K562 (cell line): ENCODE measurements at regions not wholly inside any gene's neighbourhood (a gene's known extent, or its start where the extent isn't known, plus 50 kb on each side); places are given as distances from the start of the nearest gene placed in this dataset.

Experiments used
- ATAC-seq: fragments of 200-7000 bp; cut with Tn5 transposase; 3 replicates; pipeline ENCODE4 v1.9.1; 2020; ENCODE audit warnings: moderate library complexity
- BruUV-seq: library from RNA; stranded (reverse); fragments of 400-500 nt; replicated peaks from 2 replicates; lab custom pipeline; 2021; lab: Mats Ljungman, UMichigan
- CTCF ChIA-PET: fragments of 300-600 bp; formaldehyde crosslinking; extraction: SDS; loops from one replicate; lab custom pipeline; 2021; ENCODE audit warnings: low intra/inter-chr PET ratio; lab: Yijun Ruan, JAX
- POLR2A ChIA-PET: fragments of 300-600, 350-650 bp; sonication (Branson Sonifier 250); formaldehyde crosslinking; extraction: SDS; loops from one replicate; lab custom pipeline; 2021; ENCODE audit warnings: antibody characterized with exemption, inconsistent platforms; lab: Yijun Ruan, JAX
- DNase-seq, 4 experiments: peaks; one replicate each; pipeline versions ENCODE4 v3.0.0 to v3.0.0-alpha.2; 2011 to 2018; ENCODE audit warnings: low spot score in 3 of 4, mixed read lengths in 3 of 4; ENCODE audit errors: extremely low read depth in 1 of 4
- FAIRE-seq: peaks from 2 replicates; lab custom pipeline; 2011; peaks lifted over from hg19 to GRCh38; lab: Jason Lieb, UNC
- H2AFZ ChIP-seq: 2 replicates; pipeline ENCODE4 v1.6.0; 2011; ENCODE audit warnings: low read depth, low read length, control low read depth, inconsistent platforms
- H3K27ac ChIP-seq: fragments of 200-600 bp; 3 replicates; pipeline ENCODE4 v1.8.0; 2011; ENCODE audit warnings: low read depth, mild to moderate bottlenecking, control low read depth, inconsistent platforms, low read length, moderate library complexity, mixed read lengths; ENCODE audit errors: extremely low read depth
- H3K27me3 ChIP-seq, 2 experiments: fragments of 300-600 bp in 1 of 2; 2 replicates in 1 of 2; 3 replicates in 1 of 2; pipeline versions ENCODE4 v1.6.0 to v1.8.0; 2011; ENCODE audit warnings: inconsistent platforms in 2 of 2, low read length in 2 of 2, mild to moderate bottlenecking in 1 of 2, mixed read lengths in 1 of 2, moderate library complexity in 1 of 2; ENCODE audit not compliant: control insufficient read depth in 2 of 2, insufficient read depth in 2 of 2
- H3K36me3 ChIP-seq: fragments of 300-600 bp; 3 replicates; pipeline ENCODE4 v1.8.0; 2011; ENCODE audit warnings: mild to moderate bottlenecking, low read length, inconsistent platforms; ENCODE audit not compliant: control insufficient read depth, insufficient read depth
- H3K4me1 ChIP-seq, 2 experiments: fragments of 200-600 bp in 1 of 2; replicated peaks in 1 of 2; 2 replicates in 1 of 2; 3 replicates in 1 of 2; pipeline versions ENCODE4 v1.5.1 to v1.8.0; 2011; ENCODE audit warnings: inconsistent platforms in 2 of 2, low read length in 2 of 2, mild to moderate bottlenecking in 1 of 2, mixed read lengths in 1 of 2, moderate library complexity in 1 of 2; ENCODE audit not compliant: control insufficient read depth in 2 of 2, insufficient read depth in 2 of 2
- H3K4me2 ChIP-seq: 2 replicates; pipeline ENCODE4 v1.6.1; 2011; ENCODE audit warnings: low read length, control low read depth, inconsistent platforms, mixed read lengths; ENCODE audit not compliant: insufficient read depth
- H3K4me3 ChIP-seq: fragments of 200-600 bp; sonication (generic), shearing (Covaris generic); 2 replicates; pipeline ENCODE4 v1.5.1; 2016; ENCODE audit warnings: control low read depth, inconsistent platforms
- H3K79me2 ChIP-seq: fragments of 200-600 bp; 3 replicates; pipeline ENCODE4 v1.8.0; 2011; ENCODE audit warnings: low read length, inconsistent platforms; ENCODE audit not compliant: control insufficient read depth, insufficient read depth
- H3K9ac ChIP-seq, 2 experiments: 2 replicates each; pipeline versions ENCODE4 v1.6.0 to v1.6.1; 2011; ENCODE audit warnings: low read depth in 2 of 2, low read length in 2 of 2, control low read depth in 1 of 2, inconsistent platforms in 1 of 2, mild to moderate bottlenecking in 1 of 2, mixed read lengths in 1 of 2; ENCODE audit not compliant: insufficient read depth in 1 of 2
- H3K9me1 ChIP-seq: one replicate; pipeline ENCODE4 v1.6.0; 2011; ENCODE audit warnings: inconsistent platforms, mild to moderate bottlenecking, low read length, moderate library complexity; ENCODE audit not compliant: control insufficient read depth, insufficient read depth
- H3K9me3 ChIP-seq: replicated peaks from 2 replicates; pipeline ENCODE4 v1.5.1; 2011; ENCODE audit warnings: low read depth, low read length, inconsistent platforms; ENCODE audit not compliant: control insufficient read depth, insufficient read depth
- H4K20me1 ChIP-seq: replicated peaks from 2 replicates; pipeline ENCODE4 v1.6.1; 2011; ENCODE audit warnings: low read length, inconsistent platforms, mixed read lengths; ENCODE audit not compliant: control insufficient read depth, insufficient read depth
- ADNP ChIP-seq: fragments of 200-800 bp; sonication (Bioruptor generic); IDR thresholded peaks from 2 replicates; pipeline ENCODE4 v1.6.1; 2016; ENCODE audit warnings: missing genetic modification characterization, missing compliant biosample characterization
- CTBP1 ChIP-seq: fragments of 450-650 bp; IDR thresholded peaks from 2 replicates; pipeline ENCODE4 v1.6.1; 2016; ENCODE audit warnings: borderline replicate concordance
- ILF3 ChIP-seq: fragments of 450-650 bp; IDR thresholded peaks from 2 replicates; pipeline ENCODE4 v1.6.1; 2018; ENCODE audit warnings: antibody characterized with exemption, mild to moderate bottlenecking, moderate library complexity, borderline replicate concordance
- KAT7 ChIP-seq: sonication (generic); formaldehyde crosslinking; IDR thresholded peaks from 2 replicates; pipeline ENCODE4 v1.8.0; 2022; ENCODE audit warnings: missing genetic modification reagents, mild to moderate bottlenecking, borderline replicate concordance
- NFATC3 ChIP-seq: fragments of 450-650 bp; IDR thresholded peaks from 2 replicates; pipeline ENCODE4 v1.6.1; 2017; ENCODE audit warnings: mild to moderate bottlenecking
- NFYB ChIP-seq: IDR thresholded peaks from 2 replicates; pipeline ENCODE4 v1.6.1; 2011; ENCODE audit warnings: mild to moderate bottlenecking, moderate library complexity; ENCODE audit not compliant: insufficient read length; ENCODE audit errors: extremely low read depth
- RBM25 ChIP-seq: fragments of 200-400 bp; formaldehyde crosslinking; IDR thresholded peaks from 2 replicates; pipeline ENCODE4 v1.6.1; 2018; ENCODE audit warnings: low read length, low read depth, moderate library complexity; ENCODE audit not compliant: severe bottlenecking
- RUNX1 ChIP-seq: sonication (generic); IDR thresholded peaks from 2 replicates; pipeline ENCODE4 v1.6.1; 2016; ENCODE audit warnings: antibody characterized with exemption, low read depth
- SRSF3 ChIP-seq: fragments of 200-400 bp; formaldehyde crosslinking; IDR thresholded peaks from 2 replicates; pipeline ENCODE4 v1.6.1; 2016; ENCODE audit warnings: mild to moderate bottlenecking, low read length, moderate library complexity; ENCODE audit not compliant: insufficient read depth
- TRIM25 ChIP-seq: fragments of 450-650 bp; IDR thresholded peaks from 2 replicates; pipeline ENCODE4 v1.7.0; 2016; ENCODE audit warnings: borderline replicate concordance
- USF1 ChIP-seq: sonication (generic); formaldehyde crosslinking; IDR thresholded peaks from 2 replicates; pipeline ENCODE4 v1.9.0; 2022; ENCODE audit warnings: mild to moderate bottlenecking, missing genetic modification reagents
- ZBTB49 ChIP-seq: sonication (generic); formaldehyde crosslinking; IDR thresholded peaks from 2 replicates; pipeline ENCODE4 v1.8.0; 2022; ENCODE audit warnings: missing genetic modification reagents, mild to moderate bottlenecking, borderline replicate concordance
- ZNF146 ChIP-seq: IDR thresholded peaks from one replicate; pipeline ENCODE4 v1.6.1; 2018; ENCODE audit warnings: missing compliant biosample characterization; ENCODE audit not compliant: unreplicated experiment
- ZNF277 ChIP-seq: fragments of 250-450 bp; sonication (Bioruptor Pico); IDR thresholded peaks from 2 replicates; pipeline ENCODE4 v1.8.0; 2022; ENCODE audit warnings: inconsistent platforms, mild to moderate bottlenecking, moderate library complexity, borderline replicate concordance
- ZNF347 ChIP-seq: fragments of 450-650 bp; formaldehyde crosslinking; IDR thresholded peaks from 2 replicates; pipeline ENCODE4 v1.4.0; 2020; ENCODE audit warnings: low read depth, mild to moderate bottlenecking, moderate library complexity
- in situ Hi-C: fragments of 300-500 bp; cut with MboI; formaldehyde crosslinking; loops from 4 replicates; pipeline ENCODE4 v1.15.0; 2018; ENCODE audit warnings: inconsistent platforms, mixed read lengths
- intact Hi-C: fragments of 100-400 bp; cut with micrococcal nuclease; formaldehyde crosslinking; loops from 2 replicates; pipeline ENCODE4 v1.14.2; 2022

GRCh38 chr13:59450229-59450628, 713.5 kb downstream of the DIAPH3 start (continued):
- TF ChIP-seq TRIM25, result no peak
- TF ChIP-seq ZNF347 (CRISPR knock-in tag), result no peak
- TF ChIP-seq USF1 (CRISPR knock-in tag), result no peak
- TF ChIP-seq ZBTB49 (CRISPR knock-in tag), result no peak
- no peak for TF ChIP-seq ADNP

GRCh38 chr13:59451236-59451635, 712.5 kb downstream of the DIAPH3 start:
- H3K36me3 ChIP-seq, result no peaks in the 10 kb centered on the region
- ChIA-PET POLR2A (no interaction called here), CTCF (no interaction called here)
- H3K4me3 ChIP-seq, result no peak overlapping the region
- no peak for ATAC-seq
- H3K4me1 ChIP-seq, result no peaks in the 10 kb centered on the region
- no peak overlapping the region for H2AFZ ChIP-seq
- H3K9me1 ChIP-seq, result no peaks in the 10 kb centered on the region
- in situ Hi-C loops (loop anchor here (25.0 kb wide), 1 partner anchor 461 kb away; no protein-coding TSS in a partner anchor), intact Hi-C loops (no loop called here)
- no peak overlapping the region for H3K27ac ChIP-seq
- H3K4me2 ChIP-seq, result no peak overlapping the region
- no peaks in the 10 kb centered on the region for H4K20me1 ChIP-seq
- no peak for FAIRE-seq
- H3K9ac ChIP-seq, result no peak overlapping the region
- H3K79me2 ChIP-seq, result no peaks in the 10 kb centered on the region
- no peaks in the 10 kb centered on the region for H3K9me3 ChIP-seq
- no peaks in the 10 kb centered on the region; a peak in 2 of 5 replicates for H3K27me3 ChIP-seq
- no peak for DNase-seq
- no TSS peak for BruUV-seq
- TF ChIP-seq ZNF277 (CRISPR knock-in tag) (no peak), CTBP1 (no peak), RBM25 (no peak), ILF3 (no peak), SRSF3 (no peak), KAT7 (CRISPR knock-in tag) (no peak), ZNF146 (no peak), NFATC3 (no peak), NFYB (no peak), RUNX1 (no peak)
